ENCODE measurements at regions not wholly inside any gene's neighbourhood (a gene's known extent, or its start where the extent isn't known, plus 50 kb on each side); places are given as distances from the start of the nearest gene placed in this dataset.

GRCh38 chr9:115208501-115208900, 90.5 kb upstream of the TNC start:
- TF ChIP-seq CTCF (IDR thresholded peaks at IDR 0.05; ENCODE audit: poor library complexity): no peak
- TF ChIP-seq EZH2phosphoT487 (IDR thresholded peaks at IDR 0.05; ENCODE audit: low read depth, severe bottlenecking, unreplicated experiment): no peak
- TF ChIP-seq EZH2 (IDR thresholded peaks at IDR 0.05; ENCODE audit: borderline replicate concordance): no peak
